HCT116 (cell line): ENCODE measurements at regions not wholly inside any gene's neighbourhood (a gene's known extent, or its start where the extent isn't known, plus 50 kb on each side); places are given as distances from the start of the nearest gene placed in this dataset.

Source experiments
- ATAC-seq: fragments of 200-7000 bp; cut with Tn5 transposase; 2 replicates; pipeline ENCODE4 v1.9.1; 2020; ENCODE audit warnings: mild to moderate bottlenecking, moderate library complexity
- BruUV-seq: library from RNA; stranded (reverse); fragments of 400-500 nt; replicated peaks from 2 replicates; lab custom pipeline; 2021; lab: Mats Ljungman, UMichigan
- CTCF ChIA-PET: fragments of 300-600 bp; sonication (Branson Sonifier 250); formaldehyde crosslinking; loops from one replicate; lab custom pipeline; 2021; ENCODE audit warnings: antibody characterized with exemption; lab: Charles Lee
- POLR2A ChIA-PET: fragments of 300-600, 350-600 bp; sonication (Branson Sonifier 250); formaldehyde crosslinking; loops from one replicate; lab custom pipeline; 2021; ENCODE audit warnings: antibody characterized with exemption; lab: Charles Lee
- RAD21 ChIA-PET, 2 experiments: fragments of 300-600 bp; sonication (Branson Sonifier 250); formaldehyde crosslinking; loops; one replicate each; lab custom pipeline; 2023; ENCODE audit warnings: low total read pairs in 2 of 2; ENCODE audit not compliant: uncharacterized antibody in 2 of 2, unreplicated experiment in 2 of 2, low non-redundant PET in 1 of 2; lab: Charles Lee
- DNase-seq: peaks from one replicate; pipeline ENCODE4 v3.0.0-alpha.2; 2010; ENCODE audit warnings: low read depth, low spot score
- H2AFZ ChIP-seq: fragments of 200-600 bp; shearing (Covaris generic), sonication (generic); 2 replicates; pipeline ENCODE4 v1.6.1; 2017; ENCODE audit warnings: low read depth, mixed run types, mixed read lengths, antibody characterized with exemption, low read length; ENCODE audit not compliant: poor library complexity, severe bottlenecking
- H3K27ac ChIP-seq: 2 replicates; pipeline ENCODE4 v1.5.1; 2012; ENCODE audit warnings: low read depth, low read length
- H3K27me3 ChIP-seq: fragments of 200-600 bp; sonication (generic); 2 replicates; pipeline ENCODE4 v1.6.1; 2016; ENCODE audit warnings: mixed run types, low read length, mixed read lengths; ENCODE audit not compliant: insufficient read depth
- H3K36me3 ChIP-seq, 2 experiments: fragments of 200-500 bp in 1 of 2; fragments of 200-600 bp in 1 of 2; sonication (Bioruptor generic) in 1 of 2; sonication (generic) in 1 of 2; 2 replicates each; pipeline versions ENCODE4 v1.5.1 to v1.6.1; 2014 to 2016; ENCODE audit warnings: low read length in 2 of 2, inconsistent platforms in 1 of 2, mixed read lengths in 1 of 2, mixed run types in 1 of 2; ENCODE audit not compliant: insufficient read depth in 2 of 2, control insufficient read depth in 1 of 2
- H3K4me1 ChIP-seq, 2 experiments: fragments of 200-600 bp in 1 of 2; sonication (generic) in 1 of 2; 2 replicates each; pipeline versions ENCODE4 v1.5.1 to v1.6.1; 2012 to 2017; ENCODE audit warnings: low read length in 2 of 2, inconsistent platforms in 1 of 2, mild to moderate bottlenecking in 1 of 2, mixed read lengths in 1 of 2, mixed run types in 1 of 2, moderate library complexity in 1 of 2; ENCODE audit not compliant: insufficient read depth in 2 of 2, control insufficient read depth in 1 of 2
- H3K4me2 ChIP-seq: fragments of 200-600 bp; sonication (generic); 2 replicates; pipeline ENCODE4 v1.6.1; 2017; ENCODE audit warnings: mixed run types, low read length, mixed read lengths
- H3K4me3 ChIP-seq, 2 experiments: fragments of 200-600 bp in 1 of 2; sonication (generic) in 1 of 2; replicated peaks in 1 of 2; 2 replicates each; pipeline ENCODE4 v1.5.1; 2011 to 2016; ENCODE audit warnings: low read length in 2 of 2, control low read depth in 1 of 2, low read depth in 1 of 2, mild to moderate bottlenecking in 1 of 2, mixed read lengths in 1 of 2, mixed run types in 1 of 2
- H3K79me2 ChIP-seq: fragments of 200-600 bp; sonication (generic); 2 replicates; pipeline ENCODE4 v1.6.1; 2017; ENCODE audit warnings: mild to moderate bottlenecking, mixed run types, low read length, moderate library complexity, mixed read lengths; ENCODE audit not compliant: insufficient read depth
- H3K9ac ChIP-seq: fragments of 200-600 bp; sonication (generic); 2 replicates; pipeline ENCODE4 v1.6.1; 2016; ENCODE audit warnings: low read length, mixed read lengths
- H3K9me2 ChIP-seq: fragments of 200-600 bp; sonication (generic), shearing (Covaris generic); 2 replicates; pipeline ENCODE4 v1.6.1; 2017; ENCODE audit warnings: mixed run types, mild to moderate bottlenecking, moderate library complexity; ENCODE audit not compliant: insufficient read depth
- H3K9me3 ChIP-seq, 2 experiments: fragments of 200-500 bp in 1 of 2; fragments of 200-600 bp in 1 of 2; sonication (Bioruptor generic) in 1 of 2; sonication (generic) in 1 of 2; 2 replicates each; pipeline ENCODE4 v1.6.1; 2014 to 2017; ENCODE audit warnings: low read length in 2 of 2, mixed read lengths in 2 of 2, inconsistent platforms in 1 of 2, low read depth in 1 of 2, mild to moderate bottlenecking in 1 of 2, mixed run types in 1 of 2, moderate library complexity in 1 of 2; ENCODE audit not compliant: control insufficient read depth in 1 of 2, insufficient read depth in 1 of 2
- H4K20me1 ChIP-seq: fragments of 200-600 bp; sonication (generic), shearing (Covaris generic); 2 replicates; pipeline ENCODE4 v1.6.1; 2017; ENCODE audit warnings: mixed run types, mild to moderate bottlenecking, moderate library complexity; ENCODE audit not compliant: insufficient read depth
- CEBPB ChIP-seq: IDR thresholded peaks from 2 replicates; pipeline ENCODE4 v1.6.1; 2012; ENCODE audit warnings: low read depth
- ELF1 ChIP-seq: IDR thresholded peaks from 2 replicates; pipeline ENCODE4 v1.6.1; 2012; ENCODE audit warnings: low read depth, borderline replicate concordance
- EZH2phosphoT487 ChIP-seq: fragments of 200-600 bp; IDR thresholded peaks from 2 replicates; pipeline ENCODE4 v1.6.1; 2018; ENCODE audit warnings: antibody characterized with exemption, borderline replicate concordance
- FOSL1 ChIP-seq: IDR thresholded peaks from 2 replicates; pipeline ENCODE4 v1.6.1; 2012; ENCODE audit warnings: low read depth
- JUND ChIP-seq: IDR thresholded peaks from 2 replicates; pipeline ENCODE4 v1.6.1; 2012
- POLR2AphosphoS5 ChIP-seq: IDR thresholded peaks from 2 replicates; pipeline ENCODE4 v1.6.1; 2011; ENCODE audit warnings: mild to moderate bottlenecking, low read depth, low read length, moderate library complexity
- RAD21 ChIP-seq: IDR thresholded peaks from 2 replicates; pipeline ENCODE4 v1.6.1; 2012; ENCODE audit warnings: low read depth, mild to moderate bottlenecking
- SIN3A ChIP-seq: IDR thresholded peaks from 2 replicates; pipeline ENCODE4 v1.6.1; 2012; ENCODE audit warnings: low read depth
- SRF ChIP-seq: IDR thresholded peaks from 2 replicates; pipeline ENCODE4 v1.6.1; 2012; ENCODE audit warnings: low read depth
- TCF7L2 ChIP-seq: IDR thresholded peaks from 2 replicates; pipeline ENCODE4 v1.7.0; 2011; ENCODE audit warnings: borderline replicate concordance, inconsistent platforms; ENCODE audit not compliant: insufficient read depth, insufficient read length; ENCODE audit errors: extremely low read depth
- YY1 ChIP-seq: IDR thresholded peaks from 2 replicates; pipeline ENCODE4 v1.6.1; 2011; ENCODE audit warnings: low read length, low read depth, moderate library complexity, mild to moderate bottlenecking; ENCODE audit not compliant: insufficient replicate concordance; ENCODE audit errors: extremely low read depth
- intact Hi-C: fragments of 100-400 bp; cut with micrococcal nuclease; formaldehyde crosslinking; loops from 2 replicates; pipeline ENCODE4 v1.10.0; 2022
- TF ChIP-seq, protein P1 (sequence below), 3 experiments: fragments of 200-600 bp in 1 of 3; sonication (generic) in 1 of 3; IDR thresholded peaks in 2 of 3; conservative IDR thresholded peaks in 1 of 3; 2 replicates each; pipeline ENCODE4 v1.5.1; 2012 to 2017; ENCODE audit warnings: low read depth in 2 of 3, low read length in 2 of 3, antibody characterized with exemption in 1 of 3, borderline replicate concordance in 1 of 3, control low read depth in 1 of 3, mild to moderate bottlenecking in 1 of 3, mixed read lengths in 1 of 3, mixed run types in 1 of 3, moderate library complexity in 1 of 3; ENCODE audit not compliant: insufficient read depth in 1 of 3
- TF ChIP-seq, protein P2 (sequence below): IDR thresholded peaks from 2 replicates; pipeline ENCODE4 v1.6.1; 2012
- TF ChIP-seq, protein P3 (sequence below): IDR thresholded peaks from 2 replicates; pipeline ENCODE4 v1.6.1; 2012

DNA sequence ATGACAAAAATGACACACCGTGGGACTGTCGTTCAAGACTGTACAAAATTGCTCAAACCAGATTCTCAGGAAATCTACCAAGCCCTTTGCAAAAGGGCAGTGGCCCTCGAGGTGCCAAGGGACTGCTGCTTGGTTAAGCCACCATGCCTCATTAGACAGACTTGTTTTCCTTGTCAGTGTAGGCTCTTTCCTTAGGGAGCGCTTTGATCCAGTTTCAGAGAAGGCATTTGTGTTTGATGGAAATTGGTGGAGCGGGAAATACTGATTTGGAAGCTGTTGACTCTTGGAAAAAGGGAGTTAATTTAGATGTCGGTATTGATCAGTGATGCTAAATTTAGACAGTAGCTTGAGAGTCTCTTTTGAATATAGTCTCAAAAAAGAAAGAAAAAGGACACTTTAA, 304.3 kb upstream of the UMPS start:
- Histone ChIP-seq H3K27ac (no peak overlapping the region), H3K27me3 (peaks cover 25% of the 10 kb centered on the region; the same call in 1 of the 2 replicates), H3K4me2 (no peak overlapping the region), H4K20me1 (no peaks in the 10 kb centered on the region), H2AFZ (no peak overlapping the region), H3K79me2 (no peaks in the 10 kb centered on the region), H3K9me3 (no peaks in the 10 kb centered on the region), H3K4me3 (no peak overlapping the region), H3K36me3 (no peaks in the 10 kb centered on the region), H3K4me1 (peaks cover 11 to 13% of the 10 kb centered on the region in 2 experiments), H3K9me2 (no peaks in the 10 kb centered on the region), H3K9ac (no peak overlapping the region)
- TF ChIP-seq SIN3A (no peak), TCF7L2 (no peak), ELF1 (no peak)
- ChIA-PET POLR2A (no interaction called here), RAD21 (no interaction called here), CTCF (no interaction called here)
- intact Hi-C loops, result no loop called here
- ATAC-seq (no peak), DNase-seq (no peak)
- no TSS peak for BruUV-seq

DNA sequence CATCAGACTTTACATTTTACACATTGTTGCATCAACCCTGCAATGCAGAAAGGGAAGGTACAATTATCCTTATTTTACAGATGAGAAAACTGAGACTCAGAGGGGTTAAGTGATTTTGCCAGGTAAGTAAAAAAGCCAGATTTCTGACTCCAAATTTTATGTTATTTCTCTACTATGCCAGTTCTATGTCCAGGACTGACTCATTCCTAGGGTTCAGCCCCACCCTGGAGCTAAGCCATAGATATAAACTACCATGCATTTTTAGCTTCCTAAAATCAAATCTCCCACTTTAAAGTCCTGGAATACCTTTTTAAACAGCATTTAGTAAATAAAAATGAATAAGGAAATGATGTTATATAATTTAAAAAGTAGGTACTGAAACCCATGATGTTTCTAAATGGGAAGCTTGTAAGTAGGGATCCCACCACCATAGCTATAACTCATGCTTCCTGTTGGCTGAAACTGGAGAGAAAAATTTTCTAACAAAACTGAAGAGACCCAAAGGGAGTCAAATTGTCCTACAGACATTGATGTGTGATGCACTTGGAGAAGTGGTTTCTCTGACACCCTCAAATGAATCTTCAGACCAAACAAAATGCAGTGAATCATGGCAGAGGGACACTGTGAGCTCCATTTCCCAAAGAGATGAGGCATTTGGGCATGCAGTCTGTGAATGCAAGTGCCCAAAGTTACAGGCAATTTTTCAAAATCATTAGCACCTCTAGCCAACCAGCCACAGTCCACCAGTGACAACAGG, 301.7 kb upstream of the UMPS start:
- Histone ChIP-seq H4K20me1 (no peaks in the 10 kb centered on the region), H3K4me2 (peak overlapping the region; percentile 38; the same call in 1 of the 2 replicates), H3K27me3 (peaks cover 18% of the 10 kb centered on the region; the same call in 1 of the 2 replicates), H3K27ac (no peak overlapping the region), H3K9ac (no peak overlapping the region), H2AFZ (no peak overlapping the region), H3K79me2 (no peaks in the 10 kb centered on the region), H3K9me2 (no peaks in the 10 kb centered on the region), H3K4me3 (no peak overlapping the region), H3K36me3 (no peaks in the 10 kb centered on the region), H3K4me1 (peaks cover 11 to 13% of the 10 kb centered on the region in 2 experiments), H3K9me3 (no peaks in the 10 kb centered on the region)
- ChIA-PET CTCF (interaction anchor here (1.1 to 1.2 kb wide), 2 partner anchors 12 to 77 kb away, joined by 3 read pairs; no protein-coding TSS in a partner anchor), POLR2A (no interaction called here), RAD21 (no interaction called here)
- no peak for DNase-seq
- intact Hi-C loops, result no loop called here
- BruUV-seq, result no TSS peak
- TF ChIP-seq, protein P1, sequence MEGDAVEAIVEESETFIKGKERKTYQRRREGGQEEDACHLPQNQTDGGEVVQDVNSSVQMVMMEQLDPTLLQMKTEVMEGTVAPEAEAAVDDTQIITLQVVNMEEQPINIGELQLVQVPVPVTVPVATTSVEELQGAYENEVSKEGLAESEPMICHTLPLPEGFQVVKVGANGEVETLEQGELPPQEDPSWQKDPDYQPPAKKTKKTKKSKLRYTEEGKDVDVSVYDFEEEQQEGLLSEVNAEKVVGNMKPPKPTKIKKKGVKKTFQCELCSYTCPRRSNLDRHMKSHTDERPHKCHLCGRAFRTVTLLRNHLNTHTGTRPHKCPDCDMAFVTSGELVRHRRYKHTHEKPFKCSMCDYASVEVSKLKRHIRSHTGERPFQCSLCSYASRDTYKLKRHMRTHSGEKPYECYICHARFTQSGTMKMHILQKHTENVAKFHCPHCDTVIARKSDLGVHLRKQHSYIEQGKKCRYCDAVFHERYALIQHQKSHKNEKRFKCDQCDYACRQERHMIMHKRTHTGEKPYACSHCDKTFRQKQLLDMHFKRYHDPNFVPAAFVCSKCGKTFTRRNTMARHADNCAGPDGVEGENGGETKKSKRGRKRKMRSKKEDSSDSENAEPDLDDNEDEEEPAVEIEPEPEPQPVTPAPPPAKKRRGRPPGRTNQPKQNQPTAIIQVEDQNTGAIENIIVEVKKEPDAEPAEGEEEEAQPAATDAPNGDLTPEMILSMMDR (IDR thresholded peaks at IDR 0.05 in 2 of 3, conservative IDR thresholded peaks at IDR 0.05 in 1 of 3; ENCODE audit: borderline replicate concordance in 1 of 3, insufficient read depth in 1 of 3, low read depth in 2 of 3, low read length in 2 of 3), result no peak
- TF ChIP-seq FOSL1 (no peak), EZH2phosphoT487 (no peak), CEBPB (no peak), YY1 (no peak), JUND (no peak), RAD21 (no peak), TCF7L2 (no peak), SRF (no peak), POLR2AphosphoS5 (no peak)
- TF ChIP-seq, protein P2, sequence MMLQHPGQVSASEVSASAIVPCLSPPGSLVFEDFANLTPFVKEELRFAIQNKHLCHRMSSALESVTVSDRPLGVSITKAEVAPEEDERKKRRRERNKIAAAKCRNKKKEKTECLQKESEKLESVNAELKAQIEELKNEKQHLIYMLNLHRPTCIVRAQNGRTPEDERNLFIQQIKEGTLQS, result no peak
- TF ChIP-seq, protein P3, sequence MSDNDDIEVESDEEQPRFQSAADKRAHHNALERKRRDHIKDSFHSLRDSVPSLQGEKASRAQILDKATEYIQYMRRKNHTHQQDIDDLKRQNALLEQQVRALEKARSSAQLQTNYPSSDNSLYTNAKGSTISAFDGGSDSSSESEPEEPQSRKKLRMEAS, result no peak
- peak; percentile 36 for ATAC-seq
